A673 (cell line): ENCODE measurements at regions not wholly inside any gene's neighbourhood (a gene's known extent, or its start where the extent isn't known, plus 50 kb on each side); places are given as distances from the start of the nearest gene placed in this dataset.

Experiments
- CTCF ChIP-seq: fragments of 300-800, 200-600 bp; sonication (generic); conservative IDR thresholded peaks from 2 replicates; pipeline ENCODE4 v1.5.1; 2017; ENCODE audit warnings: low read depth, mild to moderate bottlenecking, antibody characterized with exemption, low read length, moderate library complexity, mixed read lengths
- EZH2 ChIP-seq: fragments of 200-600 bp; sonication (generic); IDR thresholded peaks from 2 replicates; pipeline ENCODE4 v1.6.1; 2017; ENCODE audit warnings: borderline replicate concordance, low read depth, mild to moderate bottlenecking, mixed read lengths, antibody characterized with exemption, low read length; ENCODE audit not compliant: poor library complexity, severe bottlenecking

- no peak for TF ChIP-seq CTCF
- TF ChIP-seq EZH2 = no peak
These were observed 106.1 kb downstream of the NUDT12 start for GRCh38 chr5:103456476-103456875.
